PC-3 (cell line): ENCODE measurements at regions not wholly inside any gene's neighbourhood (a gene's known extent, or its start where the extent isn't known, plus 50 kb on each side); places are given as distances from the start of the nearest gene placed in this dataset.

Experiments
- ATAC-seq: fragments of 200-7000 bp; cut with Tn5 transposase; 2 replicates; pipeline ENCODE4 v1.9.1; 2020; ENCODE audit warnings: mild to moderate bottlenecking, moderate library complexity
- BruUV-seq: library from RNA; stranded (reverse); fragments of 400-500 nt; replicated peaks from 2 replicates; lab custom pipeline; 2021; lab: Mats Ljungman, UMichigan
- CTCF ChIA-PET: fragments of 300-600 bp; sonication (Branson Sonifier 250); formaldehyde crosslinking; loops from one replicate; lab custom pipeline; 2022; ENCODE audit warnings: antibody characterized with exemption; lab: Charles Lee
- POLR2A ChIA-PET: fragments of 300-600 bp; sonication (Branson Sonifier 250); formaldehyde crosslinking; loops from one replicate; lab custom pipeline; 2022; ENCODE audit warnings: antibody characterized with exemption; ENCODE audit not compliant: unreplicated experiment; lab: Charles Lee
- DNase-seq: peaks from one replicate; pipeline ENCODE4 v3.0.0-alpha.2; 2015
- H2AFZ ChIP-seq: fragments of 300-600 bp; sonication (generic); 2 replicates; pipeline ENCODE4 v1.6.0; 2016; ENCODE audit warnings: antibody characterized with exemption, low read length
- H3F3A ChIP-seq: fragments of 300-600 bp; sonication (generic); one replicate; pipeline ENCODE4 v1.6.0; 2017; ENCODE audit warnings: antibody characterized with exemption, low read length, control low read depth, mild to moderate bottlenecking; ENCODE audit not compliant: unreplicated experiment
- H3K27ac ChIP-seq: fragments of 300-600 bp; sonication (generic); 2 replicates; pipeline ENCODE4 v1.5.1; 2016; ENCODE audit warnings: mild to moderate bottlenecking, low read length
- H3K27me3 ChIP-seq: fragments of 300-600 bp; sonication (generic); 2 replicates; pipeline ENCODE4 v1.6.1; 2016; ENCODE audit warnings: low read length, mixed read lengths
- H3K36me3 ChIP-seq: fragments of 300-600 bp; sonication (generic); 2 replicates; pipeline ENCODE4 v1.6.1; 2016; ENCODE audit warnings: low read depth, mixed run types, low read length, mixed read lengths
- H3K4me1 ChIP-seq: fragments of 300-600 bp; sonication (generic); 2 replicates; pipeline ENCODE4 v1.5.1; 2016; ENCODE audit warnings: low read length; ENCODE audit not compliant: insufficient read depth
- H3K4me2 ChIP-seq: fragments of 300-600 bp; sonication (generic); 2 replicates; pipeline ENCODE4 v1.6.0; 2016; ENCODE audit warnings: low read length
- H3K4me3 ChIP-seq: fragments of 300-600 bp; sonication (generic); 2 replicates; pipeline ENCODE4 v1.5.1; 2016; ENCODE audit warnings: mild to moderate bottlenecking, low read length, mixed read lengths
- H3K79me2 ChIP-seq: fragments of 300-600 bp; sonication (generic); 2 replicates; pipeline ENCODE4 v1.6.1; 2017; ENCODE audit warnings: low read length, mixed read lengths
- H3K9ac ChIP-seq: fragments of 300-600 bp; sonication (generic); 2 replicates; pipeline ENCODE4 v1.6.0; 2016; ENCODE audit warnings: mild to moderate bottlenecking, low read length
- H3K9me2 ChIP-seq: fragments of 300-600 bp; sonication (generic); replicated peaks from 2 replicates; pipeline ENCODE4 v1.6.1; 2016; ENCODE audit warnings: mixed run types, low read length, mixed read lengths
- H3K9me3 ChIP-seq: fragments of 300-600 bp; sonication (generic); 2 replicates; pipeline ENCODE4 v1.6.1; 2016; ENCODE audit warnings: low read length, mixed read lengths
- H4K20me1 ChIP-seq: fragments of 300-600 bp; sonication (generic); 2 replicates; pipeline ENCODE4 v1.6.1; 2016; ENCODE audit warnings: low read length, mixed read lengths
- EZH2 ChIP-seq: fragments of 300-600 bp; sonication (generic); IDR thresholded peaks from one replicate; pipeline ENCODE4 v1.6.1; 2017; ENCODE audit warnings: antibody characterized with exemption, mild to moderate bottlenecking, low read length; ENCODE audit not compliant: unreplicated experiment
- EZH2phosphoT487 ChIP-seq: fragments of 300-600 bp; sonication (generic); IDR thresholded peaks from 2 replicates; pipeline ENCODE4 v1.6.1; 2018; ENCODE audit warnings: mild to moderate bottlenecking, antibody characterized with exemption, low read length, borderline replicate concordance
- intact Hi-C: fragments of 100-400 bp; cut with micrococcal nuclease; formaldehyde crosslinking; loops from 2 replicates; pipeline ENCODE4 v1.9.0; 2023
- TF ChIP-seq, protein P1 (sequence below): fragments of 300-600 bp; sonication (generic); conservative IDR thresholded peaks from 2 replicates; pipeline ENCODE4 v1.5.1; 2017; ENCODE audit warnings: antibody characterized with exemption, low read depth, mild to moderate bottlenecking, low read length

DNA sequence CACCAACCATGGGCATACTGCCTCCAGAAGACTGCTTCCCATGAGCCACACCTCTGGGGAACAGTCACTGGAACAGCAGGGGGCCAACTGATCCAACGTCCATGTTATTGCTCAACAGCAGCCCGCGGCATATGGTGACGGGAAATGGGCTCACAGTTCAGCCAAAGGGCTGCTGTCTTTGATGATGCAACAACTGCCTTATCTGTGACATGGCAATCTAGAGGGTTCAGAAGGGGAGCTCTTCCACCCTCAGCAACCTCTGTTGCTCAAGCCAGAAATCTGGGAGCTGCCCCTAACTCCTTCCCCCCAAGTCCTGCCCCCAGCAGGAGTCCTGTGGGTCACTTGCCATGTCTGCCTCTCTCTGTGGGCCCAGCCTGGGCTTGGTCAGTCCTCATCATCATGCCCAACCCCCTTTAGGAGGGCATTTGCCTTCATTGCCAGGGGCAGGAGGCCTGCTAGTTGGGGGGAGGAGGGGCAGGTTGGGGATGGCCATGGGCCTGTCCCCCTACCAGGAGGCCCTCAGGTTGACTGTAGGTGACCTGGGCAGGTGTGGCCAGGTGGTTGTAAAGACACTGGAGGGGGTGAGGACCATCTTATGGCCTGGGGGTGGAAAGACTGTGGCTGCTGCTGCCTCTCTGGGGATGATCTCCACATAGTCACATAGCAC, 212.9 kb downstream of the CYP26B1 start:
- H3K27ac ChIP-seq: no peak overlapping the region

DNA sequence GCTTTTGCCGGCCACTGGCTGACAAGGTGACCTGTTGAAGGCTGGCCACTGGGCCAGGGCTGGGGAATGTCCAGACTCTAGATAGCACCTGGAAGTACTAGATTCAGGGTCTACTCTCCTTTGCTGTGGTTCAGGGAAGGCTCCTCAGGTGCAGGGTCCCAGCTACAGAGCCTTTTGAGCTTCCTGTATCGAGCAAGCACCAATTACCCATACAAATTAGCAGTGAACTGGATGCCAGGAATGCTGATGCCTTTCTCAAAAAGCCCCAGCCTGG, 213.4 kb downstream of the CYP26B1 start:
- TF ChIP-seq EZH2phosphoT487 (no peak), EZH2 (no peak)
- TF ChIP-seq, protein P1, sequence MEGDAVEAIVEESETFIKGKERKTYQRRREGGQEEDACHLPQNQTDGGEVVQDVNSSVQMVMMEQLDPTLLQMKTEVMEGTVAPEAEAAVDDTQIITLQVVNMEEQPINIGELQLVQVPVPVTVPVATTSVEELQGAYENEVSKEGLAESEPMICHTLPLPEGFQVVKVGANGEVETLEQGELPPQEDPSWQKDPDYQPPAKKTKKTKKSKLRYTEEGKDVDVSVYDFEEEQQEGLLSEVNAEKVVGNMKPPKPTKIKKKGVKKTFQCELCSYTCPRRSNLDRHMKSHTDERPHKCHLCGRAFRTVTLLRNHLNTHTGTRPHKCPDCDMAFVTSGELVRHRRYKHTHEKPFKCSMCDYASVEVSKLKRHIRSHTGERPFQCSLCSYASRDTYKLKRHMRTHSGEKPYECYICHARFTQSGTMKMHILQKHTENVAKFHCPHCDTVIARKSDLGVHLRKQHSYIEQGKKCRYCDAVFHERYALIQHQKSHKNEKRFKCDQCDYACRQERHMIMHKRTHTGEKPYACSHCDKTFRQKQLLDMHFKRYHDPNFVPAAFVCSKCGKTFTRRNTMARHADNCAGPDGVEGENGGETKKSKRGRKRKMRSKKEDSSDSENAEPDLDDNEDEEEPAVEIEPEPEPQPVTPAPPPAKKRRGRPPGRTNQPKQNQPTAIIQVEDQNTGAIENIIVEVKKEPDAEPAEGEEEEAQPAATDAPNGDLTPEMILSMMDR: no peak
- no peak overlapping the region for H3K9ac ChIP-seq
- intact Hi-C loops: loop anchor here (1.0 kb wide), 1 partner anchor 216 kb away; no protein-coding TSS in a partner anchor
- no peak overlapping the region for H3K27ac ChIP-seq
- H3K9me3 ChIP-seq: no peaks in the 10 kb centered on the region
- H3K79me2 ChIP-seq: no peaks in the 10 kb centered on the region
- DNase-seq: no peak
- BruUV-seq: no TSS peak
- ATAC-seq: no peak
- no peaks in the 10 kb centered on the region for H3F3A ChIP-seq
- H3K36me3 ChIP-seq: no peaks in the 10 kb centered on the region
- no peaks in the 10 kb centered on the region for H3K9me2 ChIP-seq
- ChIA-PET POLR2A (interaction anchor here (0.5 kb wide), 1 partner anchor 138 kb away, joined by 9 read pairs; no protein-coding TSS in a partner anchor), CTCF (interaction anchor here (1.7 kb wide), 1 partner anchor 216 kb away, joined by 10 read pairs; no protein-coding TSS in a partner anchor)
- H2AFZ ChIP-seq: no peak overlapping the region
- H3K4me2 ChIP-seq: no peak overlapping the region
- H4K20me1 ChIP-seq: no peaks in the 10 kb centered on the region
- H3K4me1 ChIP-seq: peaks cover 6% of the 10 kb centered on the region; the same call in 1 of the 2 replicates
- H3K27me3 ChIP-seq: no peaks in the 10 kb centered on the region
- no peak overlapping the region for H3K4me3 ChIP-seq

More for the DNA sequence above, 212.9 kb downstream of the CYP26B1 start:
- intact Hi-C loops: loop anchor here (1.0 kb wide), 1 partner anchor 216 kb away; no protein-coding TSS in a partner anchor
- Histone ChIP-seq H2AFZ (no peak overlapping the region), H3F3A (no peaks in the 10 kb centered on the region), H3K36me3 (no peaks in the 10 kb centered on the region), H3K27me3 (no peaks in the 10 kb centered on the region), H3K9me3 (no peaks in the 10 kb centered on the region), H3K9ac (no peak overlapping the region), H3K9me2 (no peaks in the 10 kb centered on the region), H3K79me2 (no peaks in the 10 kb centered on the region), H3K4me1 (peaks cover 5% of the 10 kb centered on the region; the same call in 1 of the 2 replicates), H4K20me1 (no peaks in the 10 kb centered on the region), H3K4me2 (no peak overlapping the region), H3K4me3 (no peak overlapping the region)
- TF ChIP-seq EZH2phosphoT487 (no peak), EZH2 (no peak)
- TF ChIP-seq, protein P1: no peak
- BruUV-seq: no TSS peak
- DNase-seq (no peak), ATAC-seq (no peak)
- ChIA-PET CTCF (interaction anchor here (1.7 kb wide), 1 partner anchor 216 kb away, joined by 10 read pairs; no protein-coding TSS in a partner anchor), POLR2A (no interaction called here)
